Stimulated activated memory B cell treated with anti-CD40 and anti-IgM and Interleukin-4, amounts not matched to agents 10 μg/mL and 1 μg/mL and 100 μg/mL, for 72 hours (primary cell): ENCODE measurements at regions not wholly inside any gene's neighbourhood (a gene's known extent, or its start where the extent isn't known, plus 50 kb on each side); places are given as distances from the start of the nearest gene placed in this dataset.
"Not testable (repeated sequence)": the region's sequence is repeated elsewhere in the genome, so short reads cannot be mapped to it uniquely, and the experiment has no call there.

Experiments
- ATAC-seq: fragments of 150-1000 bp; cut with Tn5 transposase; 2 replicates; pipeline ENCODE4 v1.10.0; 2021
- H3K27ac Mint-ChIP-seq: one replicate; pipeline ENCODE4 v1.8.0; 2022; ENCODE audit warnings: mild to moderate bottlenecking, mixed read lengths
- H3K27me3 Mint-ChIP-seq: one replicate; pipeline ENCODE4 v1.8.0; 2022; ENCODE audit warnings: mixed read lengths
- H3K36me3 Mint-ChIP-seq: one replicate; pipeline ENCODE4 v1.8.0; 2022; ENCODE audit warnings: mixed read lengths
- H3K4me1 Mint-ChIP-seq: one replicate; pipeline ENCODE4 v1.8.0; 2022; ENCODE audit warnings: mixed read lengths
- H3K4me3 Mint-ChIP-seq: one replicate; pipeline ENCODE4 v1.8.0; 2022; ENCODE audit warnings: mild to moderate bottlenecking, moderate library complexity, mixed read lengths
- H3K9me3 Mint-ChIP-seq: one replicate; pipeline ENCODE4 v1.8.0; 2022; ENCODE audit warnings: mixed read lengths

- H3K4me1 Mint-ChIP-seq = no peaks in the 10 kb centered on the region
- H3K9me3 Mint-ChIP-seq = no peaks in the 10 kb centered on the region
- ATAC-seq = no peak
- no peak overlapping the region for H3K27ac Mint-ChIP-seq
- H3K4me3 Mint-ChIP-seq = no peak overlapping the region
- no peaks in the 10 kb centered on the region for H3K27me3 Mint-ChIP-seq
- no peaks in the 10 kb centered on the region for H3K36me3 Mint-ChIP-seq
Measured at GRCh38 chrY:7874080-7874479, 962.5 kb upstream of the AMELY start.

GRCh38 chrY:7871304-7871932, 959.9 kb upstream of the AMELY start:
- Mint-ChIP-seq H3K27me3 (no peaks in the 10 kb centered on the region), H3K9me3 (no peaks in the 10 kb centered on the region), H3K4me1 (no peaks in the 10 kb centered on the region), H3K27ac (no peak overlapping the region), H3K36me3 (no peaks in the 10 kb centered on the region), H3K4me3 (no peak overlapping the region)
- ATAC-seq = no peak

DNA sequence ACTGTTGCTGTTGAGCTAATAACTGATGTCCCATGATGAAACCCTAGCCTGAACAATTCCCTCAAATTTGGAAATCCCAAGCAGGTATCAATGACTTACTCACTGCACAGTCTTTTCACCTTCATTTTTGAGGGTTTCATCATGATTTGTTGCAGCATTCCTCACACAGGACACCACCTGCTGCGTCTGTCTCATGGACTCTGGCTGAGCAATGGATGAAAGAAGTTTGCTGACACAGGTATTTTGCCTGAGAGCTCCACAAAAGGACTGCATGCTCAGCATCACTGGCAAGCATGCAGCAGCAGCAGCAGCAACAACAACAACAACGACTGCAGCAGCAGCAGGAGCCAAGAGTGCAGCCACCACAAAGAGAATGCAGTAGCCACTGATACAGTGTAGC, 955.4 kb upstream of the AMELY start:
- H3K36me3 Mint-ChIP-seq = no peaks in the 10 kb centered on the region
- no peaks in the 10 kb centered on the region for H3K4me1 Mint-ChIP-seq
- H3K9me3 Mint-ChIP-seq = no peaks in the 10 kb centered on the region
- no peak overlapping the region for H3K27ac Mint-ChIP-seq
- ATAC-seq = no peak
- no peaks in the 10 kb centered on the region for H3K27me3 Mint-ChIP-seq
- no peak overlapping the region for H3K4me3 Mint-ChIP-seq

DNA sequence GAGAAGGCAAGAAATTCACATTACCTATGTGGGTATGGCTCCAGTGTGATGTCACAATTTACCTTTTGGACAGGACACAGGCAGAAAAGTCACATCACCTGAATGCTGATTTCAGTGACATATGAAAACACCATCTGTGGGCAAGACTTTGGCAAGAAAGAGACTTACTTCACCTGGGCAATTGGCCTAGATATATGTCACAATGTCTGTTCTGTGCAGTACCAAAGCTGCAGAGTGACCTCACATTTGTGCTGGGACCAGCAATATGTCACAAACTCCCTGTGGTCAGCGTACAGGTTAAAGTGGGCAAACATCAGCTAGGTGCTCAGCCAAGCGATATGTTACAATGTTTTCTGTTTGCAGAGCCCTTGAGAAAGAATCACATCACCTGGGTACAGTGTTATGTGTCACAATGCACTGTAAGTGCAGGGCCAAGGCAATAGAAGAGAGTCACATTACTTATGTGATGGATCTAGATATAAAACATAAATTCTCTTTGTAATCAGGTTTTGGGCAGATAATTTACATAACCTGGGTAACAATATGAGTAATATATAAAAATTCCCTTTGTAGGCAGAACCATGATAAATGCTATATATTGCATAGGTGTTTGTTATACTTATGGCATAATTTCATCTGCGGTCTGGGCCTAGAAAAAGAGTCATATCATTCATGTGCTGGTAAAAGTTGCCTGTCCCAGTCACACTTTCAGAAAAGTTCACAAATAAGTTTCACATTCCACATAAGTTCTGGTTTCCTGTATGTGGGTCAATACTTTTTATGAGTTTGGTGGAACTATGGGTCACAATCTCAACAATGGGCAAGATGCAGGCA, 949.4 kb upstream of the AMELY start:
- Mint-ChIP-seq H3K4me1 (no peaks in the 10 kb centered on the region), H3K9me3 (no peaks in the 10 kb centered on the region), H3K36me3 (no peaks in the 10 kb centered on the region), H3K4me3 (no peak overlapping the region), H3K27ac (no peak overlapping the region), H3K27me3 (no peaks in the 10 kb centered on the region)
- ATAC-seq = no peak

DNA sequence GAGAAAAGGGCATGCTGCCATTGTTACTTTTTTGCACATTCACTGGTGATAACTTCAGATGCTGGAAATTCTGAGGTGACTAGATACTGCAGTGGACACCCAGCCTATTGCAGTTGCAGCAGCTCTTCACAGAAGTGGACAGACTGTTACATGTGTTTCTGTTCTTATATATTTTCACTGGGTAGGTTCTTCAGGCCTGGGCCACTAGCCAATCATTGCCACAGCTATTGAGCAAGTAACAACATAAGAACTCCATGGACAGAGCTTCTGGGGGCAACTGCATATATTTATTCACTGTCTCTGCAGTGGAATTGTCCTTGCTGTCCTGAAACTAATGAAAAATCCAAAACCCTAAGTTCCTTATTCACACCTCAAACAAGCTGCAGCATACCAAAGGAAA, 938.6 kb upstream of the AMELY start:
- Mint-ChIP-seq H3K27ac (no peak overlapping the region), H3K4me1 (no peaks in the 10 kb centered on the region), H3K4me3 (no peak overlapping the region), H3K9me3 (no peaks in the 10 kb centered on the region), H3K36me3 (no peaks in the 10 kb centered on the region), H3K27me3 (peaks cover 10% of the 10 kb centered on the region)
- ATAC-seq = no peak

GRCh38 chrY:7845776-7846175, 934.2 kb upstream of the AMELY start:
- H3K4me3 Mint-ChIP-seq = no peak overlapping the region
- H3K4me1 Mint-ChIP-seq = no peaks in the 10 kb centered on the region
- no peak for ATAC-seq
- no peak overlapping the region for H3K27ac Mint-ChIP-seq
- peaks cover 14% of the 10 kb centered on the region for H3K27me3 Mint-ChIP-seq
- no peaks in the 10 kb centered on the region for H3K36me3 Mint-ChIP-seq
- no peaks in the 10 kb centered on the region for H3K9me3 Mint-ChIP-seq

GRCh38 chrY:7837046-7837445, 925.5 kb upstream of the AMELY start:
- ATAC-seq = no peak
- no peaks in the 10 kb centered on the region for H3K36me3 Mint-ChIP-seq
- H3K4me1 Mint-ChIP-seq = no peaks in the 10 kb centered on the region
- H3K27ac Mint-ChIP-seq = no peak overlapping the region
- peaks cover 31% of the 10 kb centered on the region for H3K27me3 Mint-ChIP-seq
- no peak overlapping the region for H3K4me3 Mint-ChIP-seq
- no peaks in the 10 kb centered on the region for H3K9me3 Mint-ChIP-seq

DNA sequence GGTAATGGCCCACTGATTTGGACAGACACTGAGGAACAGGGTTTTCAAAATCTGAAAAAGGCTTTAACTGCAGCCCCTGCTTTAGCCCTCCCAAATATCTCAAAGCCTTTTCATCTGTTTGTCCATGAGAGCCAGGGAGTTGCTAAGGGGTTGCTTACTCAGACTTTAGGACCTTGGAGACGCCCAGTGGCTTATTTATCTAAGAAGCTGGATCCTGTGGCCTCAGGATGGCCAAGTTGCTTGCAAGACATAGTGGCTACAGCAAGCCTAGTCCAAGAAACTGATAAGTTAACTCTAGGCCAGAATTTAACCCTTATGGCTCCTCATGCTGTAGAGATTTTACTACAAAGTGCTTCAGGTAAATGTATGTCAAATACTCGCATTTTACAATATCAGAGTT, 924.8 kb upstream of the AMELY start:
- no peaks in the 10 kb centered on the region for H3K36me3 Mint-ChIP-seq
- no peak for ATAC-seq
- no peaks in the 10 kb centered on the region for H3K4me1 Mint-ChIP-seq
- no peak overlapping the region for H3K4me3 Mint-ChIP-seq
- no peak overlapping the region for H3K27ac Mint-ChIP-seq
- H3K9me3 Mint-ChIP-seq = no peaks in the 10 kb centered on the region
- peaks cover 24% of the 10 kb centered on the region for H3K27me3 Mint-ChIP-seq

- no peaks in the 10 kb centered on the region for H3K36me3 Mint-ChIP-seq
- no peaks in the 10 kb centered on the region for H3K9me3 Mint-ChIP-seq
- peaks cover 18% of the 10 kb centered on the region for H3K27me3 Mint-ChIP-seq
- no peak overlapping the region for H3K27ac Mint-ChIP-seq
- H3K4me3 Mint-ChIP-seq = no peak overlapping the region
- no peaks in the 10 kb centered on the region for H3K4me1 Mint-ChIP-seq
- no peak for ATAC-seq
Measured at GRCh38 chrY:7835416-7835815, 923.9 kb upstream of the AMELY start.

DNA sequence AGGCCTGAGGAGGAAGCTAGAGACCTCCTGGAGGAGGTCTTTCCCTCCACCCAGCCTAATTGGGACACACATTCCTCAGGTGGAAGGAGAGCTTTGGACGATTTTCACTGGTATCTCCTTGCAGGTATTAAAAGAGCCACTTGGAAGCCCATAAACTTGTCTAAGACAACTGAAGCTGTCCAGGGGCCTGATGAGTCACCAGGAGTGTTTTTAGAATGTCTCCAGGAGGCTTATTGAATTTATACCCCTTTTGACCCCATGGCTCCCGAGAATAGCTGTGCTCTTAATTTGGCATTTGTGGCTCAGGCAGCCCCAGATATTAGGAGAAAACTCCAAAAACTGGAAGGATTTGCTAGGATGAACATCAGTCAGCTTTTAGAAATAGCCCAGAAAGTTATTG, 922.7 kb upstream of the AMELY start:
- H3K36me3 Mint-ChIP-seq = no peaks in the 10 kb centered on the region
- H3K9me3 Mint-ChIP-seq = no peaks in the 10 kb centered on the region
- H3K4me1 Mint-ChIP-seq = no peaks in the 10 kb centered on the region
- no peak overlapping the region for H3K4me3 Mint-ChIP-seq
- no peak for ATAC-seq
- peaks cover 18% of the 10 kb centered on the region for H3K27me3 Mint-ChIP-seq
- H3K27ac Mint-ChIP-seq = no peak overlapping the region

- not testable (repeated sequence) for H3K4me1 Mint-ChIP-seq, H3K9me3 Mint-ChIP-seq, H3K36me3 Mint-ChIP-seq, ATAC-seq, H3K4me3 Mint-ChIP-seq, H3K27ac Mint-ChIP-seq, H3K27me3 Mint-ChIP-seq
Measured at GRCh38 chrY:7830881-7831280, 919.3 kb upstream of the AMELY start.

DNA sequence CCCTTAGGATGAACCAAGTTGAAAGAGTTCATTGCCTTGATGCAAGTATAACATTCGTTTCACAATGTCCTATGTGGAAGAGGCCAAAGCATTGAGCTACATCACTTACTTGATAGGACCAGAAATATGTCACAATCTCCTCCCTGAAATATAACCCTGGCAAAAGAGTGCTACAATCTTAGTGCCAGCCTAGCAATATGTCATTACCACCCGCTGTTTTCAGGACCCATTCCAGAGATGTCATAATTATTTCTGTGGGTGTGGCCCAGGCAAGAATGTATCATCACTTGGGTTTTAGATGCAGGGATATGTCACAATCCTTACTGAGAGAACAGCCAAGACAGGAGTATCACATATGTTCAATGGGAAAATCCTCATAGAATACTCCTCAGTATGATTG, 915.0 kb upstream of the AMELY start:
- ATAC-seq = no peak
- Mint-ChIP-seq H3K4me3 (no peak overlapping the region), H3K27me3 (no peaks in the 10 kb centered on the region), H3K4me1 (no peaks in the 10 kb centered on the region), H3K36me3 (no peaks in the 10 kb centered on the region), H3K9me3 (no peaks in the 10 kb centered on the region), H3K27ac (no peak overlapping the region)

DNA sequence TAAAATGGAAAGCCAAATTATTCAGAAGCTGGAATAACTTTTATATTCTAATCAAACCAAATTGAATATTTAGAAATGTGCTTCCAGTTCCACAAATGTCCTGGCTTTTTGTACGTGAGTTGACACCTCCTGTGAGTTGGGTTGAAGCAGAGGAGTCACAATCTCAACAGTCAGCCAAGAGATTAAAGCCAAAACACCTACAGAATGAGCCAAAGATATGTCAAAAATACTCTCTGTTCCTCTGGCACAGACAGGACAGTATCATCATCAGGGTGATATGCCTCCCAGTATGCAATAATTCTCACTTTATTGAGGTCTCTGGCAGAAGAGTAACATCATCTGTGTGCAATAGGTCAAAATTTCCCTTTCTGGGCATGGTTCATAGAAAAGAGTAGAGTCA, 914.3 kb upstream of the AMELY start:
- Mint-ChIP-seq H3K4me3 (no peak overlapping the region), H3K27ac (no peak overlapping the region), H3K27me3 (no peaks in the 10 kb centered on the region), H3K36me3 (no peaks in the 10 kb centered on the region), H3K4me1 (no peaks in the 10 kb centered on the region), H3K9me3 (no peaks in the 10 kb centered on the region)
- no peak for ATAC-seq

- Mint-ChIP-seq H3K4me3 (no peak overlapping the region), H3K27me3 (no peaks in the 10 kb centered on the region), H3K9me3 (no peaks in the 10 kb centered on the region), H3K4me1 (no peaks in the 10 kb centered on the region), H3K36me3 (no peaks in the 10 kb centered on the region), H3K27ac (no peak overlapping the region)
- no peak for ATAC-seq
Measured at GRCh38 chrY:7821295-7822035, 909.9 kb upstream of the AMELY start.

GRCh38 chrY:7818924-7819323, 907.4 kb upstream of the AMELY start:
- Mint-ChIP-seq H3K27ac (no peak overlapping the region), H3K4me1 (no peaks in the 10 kb centered on the region), H3K27me3 (no peaks in the 10 kb centered on the region), H3K4me3 (no peak overlapping the region), H3K9me3 (no peaks in the 10 kb centered on the region), H3K36me3 (no peaks in the 10 kb centered on the region)
- ATAC-seq = no peak

DNA sequence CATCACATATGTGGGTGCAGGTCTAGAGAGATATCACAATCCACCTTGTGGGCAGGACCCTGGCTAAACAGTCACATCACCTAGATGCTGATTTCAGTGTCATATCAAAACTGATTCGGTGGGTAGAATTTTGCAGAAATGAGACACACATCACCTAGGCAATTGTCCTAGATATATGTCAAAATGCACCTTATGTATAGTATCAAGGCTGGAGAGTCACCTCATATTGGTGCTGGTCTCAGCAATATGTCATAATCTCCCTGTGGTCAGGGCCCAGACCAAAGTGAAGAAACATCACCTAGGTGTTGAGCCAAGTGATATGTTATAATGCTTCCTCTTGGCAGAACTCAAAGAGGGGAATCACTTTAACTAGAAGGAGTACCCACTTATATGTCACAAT, 905.0 kb upstream of the AMELY start:
- H3K27me3 Mint-ChIP-seq = no peaks in the 10 kb centered on the region
- no peaks in the 10 kb centered on the region for H3K4me1 Mint-ChIP-seq
- H3K27ac Mint-ChIP-seq = no peak overlapping the region
- no peak for ATAC-seq
- no peaks in the 10 kb centered on the region for H3K9me3 Mint-ChIP-seq
- H3K36me3 Mint-ChIP-seq = no peaks in the 10 kb centered on the region
- no peak overlapping the region for H3K4me3 Mint-ChIP-seq
